HG03066 (cell line): ENCODE measurements at regions not wholly inside any gene's neighbourhood (a gene's known extent, or its start where the extent isn't known, plus 50 kb on each side); places are given as distances from the start of the nearest gene placed in this dataset.
"Not testable (repeated sequence)": the region's sequence is repeated elsewhere in the genome, so short reads cannot be mapped to it uniquely, and the experiment has no call there.

ENCODE experiments used
- ATAC-seq: cut with Tn5 transposase; IDR thresholded peaks from one replicate; pipeline ENCODE4 v1.9.1; 2021; ENCODE audit warnings: low read depth; ENCODE audit not compliant: unreplicated experiment

GRCh38 chr6:147949981-147950622 lies 392.5 kb upstream of the SASH1 start:
- no peak for ATAC-seq

GRCh38 chr6:147950623-147950987 lies 392.0 kb upstream of the SASH1 start:
- ATAC-seq = no peak

- ATAC-seq = no peak
Observed at GRCh38 chr6:147951726-147952125, 390.9 kb upstream of the SASH1 start.

GRCh38 chr6:147954938-147955337 lies 387.7 kb upstream of the SASH1 start:
- ATAC-seq = no peak

- ATAC-seq = no peak
Observed at GRCh38 chr6:147958683-147959082, 384.0 kb upstream of the SASH1 start.

- ATAC-seq = no peak
Observed at GRCh38 chr6:147961481-147962141, 381.0 kb upstream of the SASH1 start.

- ATAC-seq = not testable (repeated sequence)
Observed at GRCh38 chr6:147965448-147965847, 377.2 kb upstream of the SASH1 start.

GRCh38 chr6:147970970-147971369 lies 371.7 kb upstream of the SASH1 start:
- ATAC-seq = no peak

GRCh38 chr6:147972448-147972847 lies 370.2 kb upstream of the SASH1 start:
- no peak for ATAC-seq

- no peak for ATAC-seq
Observed at GRCh38 chr6:147973806-147974205, 368.8 kb upstream of the SASH1 start.

GRCh38 chr6:147974376-147974775 lies 368.3 kb upstream of the SASH1 start:
- no peak for ATAC-seq

GRCh38 chr6:147977851-147978465 lies 364.7 kb upstream of the SASH1 start:
- ATAC-seq = no peak

- no peak for ATAC-seq
Observed at GRCh38 chr6:147979966-147980365, 362.7 kb upstream of the SASH1 start.

- no peak for ATAC-seq
Observed at GRCh38 chr6:147983581-147984366, 358.9 kb upstream of the SASH1 start.

- ATAC-seq = no peak
Observed at GRCh38 chr6:147986846-147987245, 355.8 kb upstream of the SASH1 start.

- ATAC-seq = no peak
Observed at GRCh38 chr6:147990159-147990558, 352.5 kb upstream of the SASH1 start.

GRCh38 chr6:147991961-147992360 lies 350.7 kb upstream of the SASH1 start:
- no peak for ATAC-seq

- no peak for ATAC-seq
Observed at GRCh38 chr6:147999001-147999540, 343.6 kb upstream of the SASH1 start.

- ATAC-seq = no peak
Observed at GRCh38 chr6:148001844-148002642, 340.6 kb upstream of the SASH1 start.

- no peak for ATAC-seq
Observed at GRCh38 chr6:148004651-148005050, 338.0 kb upstream of the SASH1 start.
